ENCODE measurements at regions not wholly inside any gene's neighbourhood (a gene's known extent, or its start where the extent isn't known, plus 50 kb on each side); places are given as distances from the start of the nearest gene placed in this dataset.
"Not testable (repeated sequence)": the region's sequence is repeated elsewhere in the genome, so short reads cannot be mapped to it uniquely, and the experiment has no call there.

DNA sequence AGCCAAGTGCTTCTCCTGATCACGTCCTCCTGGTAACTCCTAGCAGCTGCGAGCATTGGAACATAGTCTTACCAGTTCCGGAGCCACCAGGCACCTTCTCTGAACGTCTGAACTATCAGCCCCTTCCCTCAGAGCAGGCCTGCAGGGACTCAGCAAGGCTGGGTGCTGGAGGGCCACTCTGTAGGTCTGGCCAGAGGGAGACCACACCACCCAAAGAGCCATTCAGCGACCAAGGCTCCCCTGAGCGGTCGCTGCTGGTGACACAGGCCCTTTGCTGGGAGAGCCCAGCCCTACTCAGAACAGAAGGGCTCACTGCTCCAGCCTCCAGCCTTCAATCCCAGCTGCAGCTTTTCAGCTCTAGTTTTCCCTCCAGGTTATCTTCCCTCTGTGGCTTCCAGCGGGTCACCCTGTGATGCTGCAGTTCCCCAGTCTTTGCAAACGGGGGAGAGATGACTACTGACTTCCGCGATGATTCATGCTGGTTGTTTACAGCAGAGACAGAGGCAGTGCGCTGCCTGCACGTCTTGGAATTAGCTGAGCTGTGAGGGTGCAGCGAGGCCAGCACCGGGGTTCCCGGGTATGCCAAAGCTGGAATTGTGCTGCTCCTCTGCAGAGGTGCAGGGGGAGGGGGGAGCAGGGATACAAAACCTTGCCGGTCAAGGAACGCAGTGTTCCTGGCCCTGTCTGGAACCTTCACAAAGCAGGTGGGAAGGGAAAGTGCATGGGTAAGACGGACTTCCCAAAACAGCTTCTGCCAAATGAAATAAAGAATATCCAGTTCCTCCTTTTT, 161.4 kb downstream of the LY86 start:
- peak; percentile 41 for DNase-seq (ENCODE audit: low read depth)

DNA sequence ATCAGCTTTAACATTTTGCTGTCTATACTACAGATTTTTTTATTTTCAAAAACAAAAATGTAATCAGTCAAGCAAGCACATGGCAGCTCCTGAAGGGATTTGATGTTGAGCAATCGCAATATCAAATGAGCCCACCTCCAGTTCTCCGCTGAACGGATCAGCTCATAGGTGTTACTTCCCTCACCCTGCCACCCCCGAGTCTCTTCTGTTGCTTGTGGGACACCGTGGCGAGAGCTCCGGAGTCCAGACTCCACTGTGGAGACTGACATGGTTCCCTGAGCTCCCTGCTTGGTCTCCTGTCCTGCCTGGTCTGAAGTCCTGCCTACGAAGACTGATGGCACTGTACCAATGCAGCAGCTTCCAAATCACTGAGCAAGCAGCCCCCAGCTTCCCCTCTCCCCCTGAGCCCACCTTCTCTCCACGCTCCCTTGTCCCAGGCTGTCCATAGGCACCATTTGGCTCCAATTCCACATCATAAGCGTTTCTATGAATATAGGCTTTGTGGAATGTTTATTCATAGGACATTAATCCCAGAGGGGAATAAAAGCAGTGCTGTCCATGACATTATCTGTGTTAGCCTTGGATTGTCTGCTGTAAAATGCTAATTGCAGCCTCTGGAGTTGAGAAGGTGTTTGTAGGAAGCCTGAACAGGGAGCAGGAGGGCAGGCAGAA, 162.2 kb downstream of the LY86 start:
- DNase-seq (ENCODE audit: low read depth): no peak

DNA sequence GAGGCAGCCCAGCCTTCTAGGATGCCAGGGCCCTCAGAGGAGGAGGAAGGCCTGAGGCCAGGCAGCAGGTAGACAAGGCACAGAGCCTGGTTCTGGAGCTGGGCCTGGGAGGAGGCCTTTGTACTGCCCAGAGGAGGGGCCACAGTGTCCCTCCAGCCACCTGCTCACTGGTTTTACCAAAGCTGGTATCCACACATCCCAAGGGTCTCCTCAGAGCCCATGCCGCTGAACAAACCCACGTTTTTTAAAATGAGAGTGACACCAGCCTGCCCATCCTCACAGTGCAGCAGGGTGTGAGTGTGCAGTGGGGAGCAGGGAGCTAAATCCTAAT, 162.7 kb downstream of the LY86 start:
- no peak for DNase-seq (ENCODE audit: low read depth)

DNA sequence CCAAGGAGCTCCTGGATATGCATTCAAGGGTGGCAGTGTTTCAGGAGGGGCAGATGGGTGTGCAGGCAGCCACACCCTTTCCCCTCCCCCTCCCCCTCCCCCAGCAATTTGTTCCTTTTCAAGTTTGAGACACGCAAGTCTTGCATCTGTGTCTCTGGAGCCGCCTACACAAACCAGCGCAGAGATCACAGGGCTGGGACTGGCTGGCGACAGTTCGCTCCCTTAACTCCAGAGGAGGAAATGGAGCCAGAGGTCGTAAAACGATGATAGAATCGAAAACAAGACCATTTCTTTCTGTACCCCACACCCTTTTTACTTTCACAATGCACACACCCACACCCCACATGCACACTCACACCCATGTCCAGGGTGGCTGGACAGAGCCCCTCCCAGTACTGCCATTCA, 163.1 kb downstream of the LY86 start:
- no peak for DNase-seq (ENCODE audit: low read depth)

DNA sequence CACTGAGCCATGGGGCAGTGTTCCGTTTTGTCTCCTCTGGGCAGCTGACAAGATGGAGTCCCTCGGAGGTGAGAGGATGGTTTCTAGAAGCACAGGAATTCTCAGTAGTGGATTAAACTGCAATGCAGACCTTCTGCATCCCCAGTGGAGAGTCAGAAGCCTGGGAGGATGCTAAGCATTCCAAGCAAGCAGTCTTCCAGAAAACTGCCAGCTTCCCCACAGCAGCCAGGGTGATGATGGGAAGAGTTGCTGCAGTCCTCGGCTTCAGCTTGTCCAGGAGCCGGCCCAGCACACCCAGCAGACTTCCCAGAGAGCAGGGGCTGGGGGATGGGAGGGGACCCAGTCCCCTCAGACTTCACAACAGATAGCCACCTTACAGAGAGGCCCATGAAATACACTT, 163.6 kb downstream of the LY86 start:
- no peak for DNase-seq (ENCODE audit: low read depth)

DNA sequence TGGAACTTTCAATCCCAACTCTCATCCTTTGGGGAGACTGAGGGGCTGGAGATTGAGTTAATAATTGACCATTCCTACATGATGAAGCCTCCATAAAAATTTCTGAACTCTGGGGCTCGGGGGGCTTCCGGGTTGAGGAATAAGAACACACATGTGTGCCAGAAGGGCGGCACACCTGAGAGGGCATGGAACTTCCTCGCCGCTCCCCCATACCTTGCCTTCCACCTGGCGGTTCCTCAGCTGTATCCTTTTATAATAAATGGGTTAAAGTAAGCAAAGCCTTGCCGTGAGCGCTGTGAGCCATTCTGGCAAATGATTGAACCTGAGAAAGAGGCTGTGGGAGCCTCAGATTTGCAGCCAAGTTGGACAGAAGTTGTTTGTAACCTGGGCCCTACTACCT, 164.8 kb downstream of the LY86 start:
- no peak for DNase-seq (ENCODE audit: low read depth)

DNA sequence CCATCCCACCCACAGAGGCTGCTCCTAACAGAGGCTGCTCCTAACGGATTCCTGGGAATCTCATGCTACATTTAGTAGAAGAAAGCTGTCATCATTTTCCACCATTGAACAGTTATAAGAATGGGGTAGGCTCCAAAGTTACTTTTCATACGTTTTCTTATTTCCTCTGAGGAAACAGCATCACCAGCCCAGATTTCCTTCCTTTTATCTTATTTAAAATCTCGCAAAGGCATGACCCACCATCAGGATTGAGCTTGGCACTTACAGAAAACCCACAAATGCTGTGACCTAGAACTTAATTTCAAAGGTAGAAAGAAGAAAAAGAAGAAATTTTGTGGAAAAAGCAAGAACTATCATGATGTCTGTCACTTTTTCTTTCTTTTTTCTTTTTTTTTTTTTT, 168.0 kb downstream of the LY86 start:
- no peak for DNase-seq (ENCODE audit: low read depth)

DNA sequence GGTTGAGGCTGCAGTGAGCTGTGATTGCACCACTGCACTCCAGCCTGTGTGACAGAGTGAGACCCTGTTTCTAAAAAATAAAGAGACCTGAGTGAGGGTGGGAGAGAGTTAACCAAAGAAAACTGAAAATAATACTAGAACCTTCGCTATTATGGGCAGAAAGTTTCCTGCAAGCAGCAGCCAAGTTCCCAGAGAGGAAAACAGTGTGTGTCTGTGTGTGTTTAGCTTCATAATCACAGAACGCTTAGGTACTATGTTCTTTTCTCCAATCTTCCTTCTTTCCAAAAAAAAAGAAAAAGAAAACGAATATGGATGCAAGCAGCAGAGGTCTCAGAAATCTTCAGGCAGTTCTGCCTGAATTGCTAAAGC, 170.0 kb downstream of the LY86 start:
- DNase-seq (ENCODE audit: low read depth): no peak

DNA sequence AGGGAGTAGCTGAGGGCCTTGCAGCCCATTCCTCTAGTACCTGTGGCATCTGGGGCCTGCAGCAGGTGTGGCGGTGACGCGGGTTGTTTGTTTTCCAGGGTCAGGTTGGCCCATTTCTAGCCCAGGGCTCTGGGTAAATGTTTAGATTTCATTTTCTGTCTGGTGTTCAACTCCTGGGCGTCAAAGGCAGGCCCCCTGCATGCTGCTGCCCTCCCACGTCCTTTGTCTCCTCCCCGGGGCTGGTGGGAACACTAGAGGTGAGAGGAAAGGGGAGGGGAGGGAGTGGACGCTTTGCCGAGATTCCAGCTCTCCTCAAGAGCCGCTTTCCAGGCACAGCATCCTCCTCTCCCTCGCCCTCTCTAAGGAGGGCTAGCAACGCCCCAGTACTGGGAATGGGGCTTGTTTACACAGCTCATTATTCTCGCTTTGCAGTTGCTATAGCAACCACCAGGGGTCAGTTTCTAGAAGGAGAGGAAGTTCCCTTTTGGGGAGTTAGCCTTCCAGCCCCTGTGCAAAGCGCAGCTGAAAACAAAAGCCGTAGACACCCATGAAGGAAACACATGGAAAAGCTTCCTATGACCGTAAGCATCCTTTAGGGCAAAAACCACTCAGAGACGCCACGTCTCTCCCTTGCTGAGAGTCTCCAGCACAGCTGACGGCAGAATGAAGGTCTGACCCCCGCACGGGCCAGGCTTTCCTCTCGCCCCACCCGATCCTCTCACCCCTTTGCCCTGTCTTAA, 170.6 kb downstream of the LY86 start:
- peak; percentile 12 for DNase-seq (ENCODE audit: low read depth)

DNA sequence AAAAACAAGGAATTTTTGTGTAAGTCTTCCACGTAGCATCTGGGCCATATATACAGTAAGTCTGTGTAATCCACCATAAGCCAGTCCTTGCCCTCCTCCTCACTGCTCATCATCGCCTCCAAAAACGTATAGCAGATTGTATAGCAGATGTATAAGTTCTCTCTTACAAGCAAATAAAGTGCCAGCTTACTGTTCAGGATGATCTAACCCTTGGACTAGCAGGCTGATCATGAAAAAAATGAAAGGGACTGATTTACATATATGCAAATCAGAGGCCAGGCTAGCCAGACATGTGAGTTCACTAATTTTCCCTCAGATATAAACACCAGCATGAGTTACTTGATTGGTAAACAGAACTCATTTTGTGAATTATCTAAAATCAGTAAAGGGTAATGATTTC, 171.5 kb downstream of the LY86 start:
- no peak for DNase-seq (ENCODE audit: low read depth)

DNA sequence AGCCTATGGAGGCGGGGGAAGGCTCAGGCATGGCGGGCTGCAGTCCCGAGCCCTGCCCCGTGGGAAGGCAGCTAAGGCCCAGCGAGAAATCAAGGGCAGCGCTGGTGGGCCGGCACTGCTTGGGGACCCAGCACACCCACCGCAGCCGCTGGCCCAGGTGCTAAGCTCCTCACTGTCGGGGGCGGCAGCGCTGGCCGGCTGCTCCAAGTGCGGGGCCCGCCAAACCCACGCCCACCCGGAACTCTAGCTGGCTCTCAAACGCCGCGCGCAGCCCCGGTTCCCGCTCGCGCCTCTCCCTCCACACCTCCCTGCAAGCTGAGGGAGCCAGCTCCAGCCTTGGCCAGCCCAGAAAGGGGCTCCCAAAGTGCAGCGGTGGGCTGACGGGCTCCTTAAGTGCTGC, 174.0 kb downstream of the LY86 start:
- DNase-seq (ENCODE audit: low read depth): not testable (repeated sequence)

DNA sequence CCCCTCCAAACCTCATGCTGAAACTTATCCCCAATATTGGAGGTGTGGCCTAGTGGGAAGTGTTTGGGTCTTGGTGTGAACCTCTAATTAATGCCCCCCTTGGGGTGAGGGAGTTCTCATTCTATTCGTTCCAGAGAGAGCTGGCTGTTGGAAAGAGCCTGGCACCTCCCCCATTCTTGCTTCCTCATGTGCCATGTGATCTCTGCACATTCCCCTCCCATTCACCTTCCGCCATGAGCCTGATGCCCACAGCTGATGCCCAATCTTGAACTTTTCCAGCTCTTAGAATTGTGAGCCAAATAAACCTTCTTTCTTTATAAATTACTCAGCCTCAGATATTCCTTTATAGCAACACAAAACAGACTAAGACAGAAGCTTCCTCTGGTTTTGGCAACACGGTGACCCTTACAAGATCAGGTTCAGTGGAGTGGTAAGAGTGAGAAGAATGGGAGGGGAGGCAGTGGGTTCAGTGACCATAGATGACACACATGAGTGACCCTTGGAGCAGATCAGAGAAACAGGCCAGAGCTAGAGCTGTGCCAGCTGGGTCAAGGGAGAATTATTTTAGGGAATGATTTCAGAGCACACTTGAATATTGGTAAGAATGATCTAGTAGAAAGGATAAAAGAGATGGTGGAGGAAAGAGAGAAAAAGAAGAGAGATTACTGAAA, 176.4 kb downstream of the LY86 start:
- DNase-seq (ENCODE audit: low read depth): no peak

DNA sequence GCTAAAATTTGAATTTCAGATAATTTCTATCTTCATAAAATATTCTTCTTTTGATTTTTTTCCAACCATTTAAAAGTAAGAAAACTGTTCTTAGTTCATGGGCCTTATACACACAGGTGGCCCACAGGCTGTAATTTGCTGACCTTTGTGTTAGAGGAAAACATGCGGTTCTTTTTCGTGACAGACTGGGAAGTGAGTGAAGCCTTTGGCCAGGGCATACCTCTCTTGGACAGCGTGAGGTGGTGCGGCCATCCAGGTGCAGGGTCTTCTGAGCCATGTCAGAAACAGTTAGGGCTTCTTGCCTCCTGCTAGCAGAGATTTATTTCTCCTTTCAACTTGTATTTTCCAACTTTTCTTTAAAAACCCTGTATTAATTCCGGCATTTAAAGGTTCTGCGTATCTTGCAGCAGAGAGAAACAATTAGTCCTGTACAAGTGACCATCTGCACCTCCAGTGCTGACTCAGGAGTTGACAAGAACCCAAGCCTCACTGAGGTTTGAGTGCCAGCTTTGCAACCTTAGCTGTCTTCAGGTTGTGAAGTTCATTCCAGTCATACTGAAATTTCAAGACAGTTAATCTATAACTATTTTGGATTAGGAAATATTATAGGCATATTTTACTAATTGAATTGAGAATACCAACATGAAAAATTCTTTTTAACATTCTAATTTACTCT, 177.8 kb downstream of the LY86 start:
- DNase-seq (ENCODE audit: low read depth): no peak

DNA sequence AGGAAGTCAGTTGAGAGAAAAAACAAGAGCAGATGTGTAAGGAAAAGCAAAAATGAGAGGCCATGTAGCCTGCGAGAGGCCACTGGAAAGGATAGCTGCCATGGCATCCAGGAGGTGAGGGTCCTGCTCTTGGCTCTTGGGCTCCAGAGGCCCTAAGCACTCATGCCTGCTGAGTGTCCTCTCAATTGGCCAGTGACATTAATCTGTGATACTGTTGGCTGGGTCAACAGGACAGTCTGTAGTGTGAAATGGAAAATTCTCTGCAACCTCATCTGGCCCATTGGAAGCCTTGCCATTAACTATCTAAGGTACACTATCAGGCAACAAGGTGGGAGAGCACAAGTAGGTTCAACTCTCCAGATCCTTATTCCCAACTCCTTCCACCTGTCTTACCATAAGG, 180.9 kb downstream of the LY86 start:
- DNase-seq (ENCODE audit: low read depth): no peak

DNA sequence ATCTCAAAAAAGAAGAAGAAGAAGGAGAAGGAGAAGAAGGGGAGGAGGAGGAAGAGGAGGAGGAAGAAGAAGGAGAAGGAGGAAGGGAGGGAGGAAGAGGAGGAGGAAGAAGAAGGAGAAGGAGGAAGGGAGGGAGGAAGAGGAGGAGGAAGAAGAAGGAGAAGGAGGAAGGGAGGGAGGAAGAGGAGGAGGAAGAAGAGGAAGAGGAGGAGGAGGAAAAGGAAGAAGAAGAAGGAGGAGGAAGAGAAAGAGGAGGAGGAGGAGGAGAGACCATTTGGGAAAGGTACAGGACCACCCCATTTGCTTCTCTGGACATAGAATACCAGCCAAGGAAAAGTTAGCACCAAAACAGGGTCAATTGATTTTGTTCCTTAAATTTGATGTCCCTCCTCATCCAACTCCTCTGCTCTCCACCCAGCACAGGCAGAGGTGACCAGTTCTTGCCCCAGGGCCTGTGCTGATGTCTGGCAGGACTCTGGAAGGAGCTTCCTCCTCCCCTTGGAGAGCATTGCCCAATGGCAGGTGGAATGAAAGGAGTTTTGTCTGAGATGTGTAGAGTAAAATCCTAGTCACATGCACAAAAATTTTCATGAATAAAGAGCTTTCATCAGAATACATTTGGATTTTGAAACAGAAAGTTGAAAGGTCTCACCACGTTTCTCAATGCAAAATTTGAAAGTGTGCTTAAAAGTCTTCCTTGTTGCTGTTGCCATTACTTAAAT, 182.9 kb downstream of the LY86 start:
- DNase-seq (ENCODE audit: low read depth): no peak

DNA sequence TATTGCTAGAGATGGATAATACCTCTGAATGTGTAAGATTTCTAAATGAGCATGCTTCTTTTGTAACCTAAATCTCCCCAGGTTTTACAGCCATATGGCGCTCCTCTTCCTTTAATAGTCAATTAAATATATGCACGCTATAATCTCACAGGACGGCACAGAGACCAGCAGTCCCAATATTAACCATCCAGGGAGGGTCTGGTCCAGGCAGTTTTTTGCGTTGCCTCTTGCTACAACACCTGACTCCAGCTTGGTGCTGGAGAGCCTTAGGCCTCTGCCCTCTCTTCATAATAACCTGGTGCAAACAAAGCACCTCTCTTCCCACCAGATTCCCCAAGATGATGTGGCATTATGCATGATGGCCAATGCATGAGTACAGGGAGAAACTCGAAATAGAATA, 183.4 kb downstream of the LY86 start:
- no peak for DNase-seq (ENCODE audit: low read depth)

DNA sequence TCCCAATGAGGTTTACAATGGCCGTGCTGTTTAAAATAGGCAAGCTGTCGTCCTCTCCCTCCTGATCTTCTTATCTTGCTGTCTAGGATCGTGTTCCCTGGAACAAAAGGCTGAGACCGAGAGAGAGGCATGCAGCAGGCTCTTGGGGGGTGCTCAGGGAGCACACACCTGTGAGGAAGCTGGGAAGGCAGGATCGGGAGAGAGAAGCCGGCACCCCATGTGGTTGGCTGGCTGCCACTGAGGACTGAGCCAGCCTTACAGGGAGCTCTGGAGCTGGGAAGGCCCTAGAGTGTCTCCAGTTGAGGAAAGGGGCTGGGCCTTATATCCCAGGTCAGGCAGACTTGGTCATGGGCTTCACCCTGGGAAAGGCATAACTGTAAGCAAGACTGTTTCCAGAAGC, 184.2 kb downstream of the LY86 start:
- no peak for DNase-seq (ENCODE audit: low read depth)

DNA sequence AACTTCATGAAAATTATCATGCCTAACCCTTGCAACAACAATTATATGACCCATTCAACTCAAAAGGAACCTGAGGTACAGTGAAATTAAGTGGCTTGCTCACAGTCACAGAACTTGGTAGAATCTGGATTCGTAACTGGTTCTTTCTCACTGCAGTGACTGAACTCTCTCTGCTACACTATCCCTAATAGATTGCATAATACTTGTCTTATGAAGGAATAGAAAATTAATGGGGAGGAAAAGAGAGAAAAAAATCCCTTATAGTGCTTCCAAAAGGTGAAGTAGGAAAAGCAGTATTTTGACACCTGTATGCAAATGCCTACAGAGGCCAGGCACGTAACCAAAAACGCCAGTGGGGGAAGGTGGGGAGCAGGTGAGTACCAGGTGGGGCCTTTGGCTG, 186.6 kb downstream of the LY86 start:
- DNase-seq (ENCODE audit: low read depth): no peak

DNA sequence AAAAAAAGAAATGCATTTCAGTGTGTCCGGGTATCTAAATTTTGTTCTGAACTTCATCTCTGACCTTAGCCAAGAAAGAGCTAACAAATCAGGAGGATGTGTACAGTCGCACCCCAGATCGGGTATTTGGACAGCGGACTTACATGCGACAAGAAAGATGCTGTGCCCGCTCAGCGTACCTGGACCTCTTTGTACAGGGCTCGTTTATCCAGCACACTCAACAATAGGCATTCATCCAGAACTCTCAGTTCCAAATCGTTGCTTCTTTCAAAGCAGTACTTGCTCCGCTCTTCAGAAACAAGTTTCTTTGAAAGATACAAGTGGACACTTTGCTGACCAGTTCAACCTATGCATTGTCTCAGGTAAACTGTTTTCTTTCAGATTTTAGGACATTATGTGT, 191.7 kb downstream of the LY86 start:
- no peak for DNase-seq (ENCODE audit: low read depth)

DNA sequence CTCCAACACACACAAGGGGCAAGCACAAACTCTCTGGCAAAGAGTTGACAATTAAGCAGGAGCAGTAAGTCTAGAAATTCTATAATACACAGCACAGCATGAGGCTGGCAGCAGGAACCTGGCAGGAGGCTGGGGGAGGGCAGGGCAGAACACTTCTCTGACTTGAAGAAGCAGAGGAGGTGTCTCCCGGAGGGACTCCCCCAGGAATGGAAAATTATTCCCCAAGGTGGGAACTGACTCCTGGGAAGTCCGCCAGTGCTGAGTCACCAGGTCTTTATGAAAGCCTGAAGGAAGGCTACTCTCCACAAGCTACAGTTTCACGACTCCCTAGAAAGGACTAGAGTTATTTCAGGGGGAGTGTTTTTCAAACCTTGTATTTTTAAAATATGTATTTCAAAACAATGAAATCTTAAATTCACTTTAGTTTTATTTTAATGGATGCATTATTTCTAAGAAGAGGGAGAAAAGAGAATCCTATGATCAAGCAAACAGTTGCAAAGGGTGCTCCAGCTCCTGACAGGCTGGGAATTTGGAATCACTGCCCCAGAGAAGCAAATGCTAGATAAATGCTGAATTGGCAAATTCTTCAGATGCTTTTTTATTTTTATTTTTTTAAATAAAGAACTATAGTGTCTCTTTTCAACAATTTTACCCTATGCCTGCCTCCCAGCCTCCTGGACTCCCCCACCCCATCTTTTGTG, 192.8 kb downstream of the LY86 start:
- peak; percentile 39 for DNase-seq (ENCODE audit: low read depth)

DNA sequence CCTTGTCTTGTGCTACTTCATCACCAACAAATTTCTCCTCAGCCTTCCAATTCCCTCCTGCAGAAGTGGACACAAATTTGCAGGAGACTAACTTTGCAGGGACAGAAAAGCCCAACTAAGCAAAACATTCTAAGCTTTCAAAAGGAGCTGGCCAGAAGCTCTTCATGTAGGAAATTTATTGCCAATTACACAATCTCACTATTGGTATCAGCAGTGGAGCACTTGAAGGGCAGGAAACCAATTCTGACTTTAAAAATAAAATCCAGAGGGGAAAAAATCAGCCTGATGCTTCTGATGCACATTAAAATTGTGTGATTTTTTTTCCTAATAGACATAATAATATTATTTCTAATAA, 193.3 kb downstream of the LY86 start:
- DNase-seq (ENCODE audit: low read depth): peak; percentile 5

All from GM04503 (cell line).